H9 (cell line): ENCODE measurements at regions not wholly inside any gene's neighbourhood (a gene's known extent, or its start where the extent isn't known, plus 50 kb on each side); places are given as distances from the start of the nearest gene placed in this dataset.

ENCODE experiments used
- DNase-seq: peaks from one replicate; pipeline ENCODE4 v3.0.0-alpha.2; 2017
- H2AFZ ChIP-seq: one replicate; pipeline ENCODE4 v1.6.1; 2013; ENCODE audit warnings: mild to moderate bottlenecking, low read length, control low read depth, moderate library complexity
- H2AK5ac ChIP-seq: 2 replicates; pipeline ENCODE4 v1.6.1; 2013; ENCODE audit warnings: low read length, control low read depth, mixed read lengths; ENCODE audit not compliant: insufficient read length
- H2BK120ac ChIP-seq: one replicate; pipeline ENCODE4 v1.6.1; 2013; ENCODE audit warnings: low read depth, mild to moderate bottlenecking, low read length, control low read depth, inconsistent platforms; ENCODE audit not compliant: poor library complexity, severe bottlenecking
- H2BK12ac ChIP-seq: 2 replicates; pipeline ENCODE4 v1.6.1; 2013; ENCODE audit warnings: low read length, control low read depth, mixed read lengths, low read depth; ENCODE audit not compliant: insufficient read length
- H2BK15ac ChIP-seq: 2 replicates; pipeline ENCODE4 v1.6.1; 2013; ENCODE audit warnings: low read depth, low read length, control low read depth
- H2BK20ac ChIP-seq: one replicate; pipeline ENCODE4 v1.6.1; 2013; ENCODE audit warnings: low read depth, mild to moderate bottlenecking, low read length, control low read depth, inconsistent platforms; ENCODE audit not compliant: poor library complexity, severe bottlenecking
- H2BK5ac ChIP-seq: 2 replicates; pipeline ENCODE4 v1.6.1; 2013; ENCODE audit warnings: low read length, control low read depth, mixed read lengths; ENCODE audit not compliant: insufficient read length
- H3K14ac ChIP-seq: 2 replicates; pipeline ENCODE4 v1.6.1; 2013; ENCODE audit warnings: low read length, control low read depth; ENCODE audit not compliant: insufficient read depth
- H3K18ac ChIP-seq: 2 replicates; pipeline ENCODE4 v1.6.1; 2013; ENCODE audit warnings: low read depth, mild to moderate bottlenecking, mixed read lengths, low read length, control low read depth; ENCODE audit not compliant: insufficient read length
- H3K23ac ChIP-seq: 2 replicates; pipeline ENCODE4 v1.6.1; 2013; ENCODE audit warnings: low read length, control low read depth, mixed read lengths, low read depth; ENCODE audit not compliant: insufficient read length
- H3K23me2 ChIP-seq: 2 replicates; pipeline ENCODE4 v1.6.1; 2013; ENCODE audit warnings: low read depth, mild to moderate bottlenecking, mixed read lengths, low read length, control low read depth; ENCODE audit not compliant: insufficient read length, poor library complexity, severe bottlenecking
- H3K27ac ChIP-seq: 2 replicates; pipeline ENCODE4 v1.5.1; 2013; ENCODE audit warnings: low read length, control low read depth, mixed read lengths, low read depth; ENCODE audit not compliant: insufficient read length
- H3K27me3 ChIP-seq: 2 replicates; pipeline ENCODE4 v1.6.1; 2013; ENCODE audit warnings: low read length, control low read depth, inconsistent platforms; ENCODE audit not compliant: insufficient read depth
- H3K4ac ChIP-seq: 2 replicates; pipeline ENCODE4 v1.6.1; 2013; ENCODE audit warnings: low read depth, mild to moderate bottlenecking, control low read depth, inconsistent platforms, low read length, moderate library complexity
- H3K4me1 ChIP-seq: 2 replicates; pipeline ENCODE4 v1.6.1; 2013; ENCODE audit warnings: low read length, control low read depth, inconsistent platforms; ENCODE audit not compliant: insufficient read depth
- H3K4me2 ChIP-seq: 2 replicates; pipeline ENCODE4 v1.6.1; 2013; ENCODE audit warnings: low read length, control low read depth, mixed read lengths; ENCODE audit not compliant: insufficient read length, insufficient read depth
- H3K56ac ChIP-seq: 2 replicates; pipeline ENCODE4 v1.6.1; 2013; ENCODE audit warnings: low read depth, mild to moderate bottlenecking, mixed read lengths, low read length, control low read depth; ENCODE audit not compliant: insufficient read length
- H3K79me1 ChIP-seq: 2 replicates; pipeline ENCODE4 v1.6.1; 2013; ENCODE audit warnings: low read depth, mild to moderate bottlenecking, moderate library complexity, low read length, control low read depth, inconsistent platforms; ENCODE audit not compliant: insufficient read depth, poor library complexity, severe bottlenecking
- H3K79me2 ChIP-seq: 2 replicates; pipeline ENCODE4 v1.6.1; 2013; ENCODE audit warnings: low read length, control low read depth, inconsistent platforms; ENCODE audit not compliant: insufficient read depth
- H3K9ac ChIP-seq: 2 replicates; pipeline ENCODE4 v1.6.1; 2013; ENCODE audit warnings: low read length, control low read depth, mixed read lengths; ENCODE audit not compliant: insufficient read length; ENCODE audit errors: extremely low read depth
- H3K9me3 ChIP-seq: one replicate; pipeline ENCODE4 v1.6.1; 2013; ENCODE audit warnings: low read depth, low read length, inconsistent platforms; ENCODE audit not compliant: control insufficient read depth
- H3T11ph ChIP-seq: one replicate; pipeline ENCODE4 v1.6.1; 2013; ENCODE audit warnings: mild to moderate bottlenecking, low read length, control low read depth, inconsistent platforms
- H4K20me1 ChIP-seq: one replicate; pipeline ENCODE4 v1.6.1; 2013; ENCODE audit not compliant: control insufficient read depth, insufficient read length, insufficient read depth
- H4K5ac ChIP-seq: 2 replicates; pipeline ENCODE4 v1.6.1; 2013; ENCODE audit warnings: low read depth, mild to moderate bottlenecking, mixed read lengths, low read length, control low read depth; ENCODE audit not compliant: insufficient read length
- H4K8ac ChIP-seq: replicated peaks from 2 replicates; pipeline ENCODE4 v1.6.1; 2013; ENCODE audit warnings: low read length, control low read depth, mixed read lengths, low read depth; ENCODE audit not compliant: insufficient read length
- H4K91ac ChIP-seq: 2 replicates; pipeline ENCODE4 v1.6.1; 2013; ENCODE audit warnings: low read depth, mild to moderate bottlenecking, moderate library complexity, mixed read lengths, low read length, control low read depth; ENCODE audit not compliant: insufficient read length
- H3K27ac Mint-ChIP-seq, 3 experiments: 2 replicates in 2 of 3; 3 replicates in 1 of 3; pipeline ENCODE4 v1.8.0; 2020 to 2021; ENCODE audit warnings: mixed read lengths in 3 of 3, mild to moderate bottlenecking in 1 of 3, moderate library complexity in 1 of 3
- H3K27me3 Mint-ChIP-seq: 2 replicates; pipeline ENCODE4 v1.8.0; 2021; ENCODE audit warnings: low read depth, mild to moderate bottlenecking, moderate library complexity, mixed read lengths
- H3K36me3 Mint-ChIP-seq, 3 experiments: 2 replicates in 2 of 3; 3 replicates in 1 of 3; pipeline ENCODE4 v1.8.0; 2020 to 2021; ENCODE audit warnings: low read depth in 3 of 3, mixed read lengths in 3 of 3; ENCODE audit not compliant: insufficient read depth in 1 of 3
- H3K4me1 Mint-ChIP-seq, 2 experiments: 2 replicates each; pipeline ENCODE4 v1.8.0; 2020; ENCODE audit warnings: mixed read lengths in 2 of 2
- H3K4me3 Mint-ChIP-seq, 2 experiments: 2 replicates in 1 of 2; 3 replicates in 1 of 2; pipeline ENCODE4 v1.8.0; 2020 to 2021; ENCODE audit warnings: mild to moderate bottlenecking in 2 of 2, mixed read lengths in 2 of 2, moderate library complexity in 1 of 2
- H3K9me3 Mint-ChIP-seq, 2 experiments: 2 replicates in 1 of 2; 3 replicates in 1 of 2; pipeline ENCODE4 v1.8.0; 2020; ENCODE audit warnings: mild to moderate bottlenecking in 2 of 2, mixed read lengths in 2 of 2, moderate library complexity in 1 of 2
- WGBS: extraction: QIAGEN DNeasy Blood & Tissue Kit; methylation state at CpG from one replicate; pipeline ENCODE4 v1.1.7; 2013; ENCODE audit warnings: missing lambda C conversion rate, low lambda C conversion rate, mixed read lengths; ENCODE audit not compliant: insufficient read length; ENCODE audit errors: extremely low coverage; 5-methylcytosine and 5-hydroxymethylcytosine counted together
- TF ChIP-seq, protein P1 (sequence below): fragments of 200-600 bp; sonication (generic); conservative IDR thresholded peaks from 3 replicates; pipeline ENCODE4 v1.8.0; 2021; ENCODE audit warnings: antibody characterized with exemption, mild to moderate bottlenecking

DNA sequence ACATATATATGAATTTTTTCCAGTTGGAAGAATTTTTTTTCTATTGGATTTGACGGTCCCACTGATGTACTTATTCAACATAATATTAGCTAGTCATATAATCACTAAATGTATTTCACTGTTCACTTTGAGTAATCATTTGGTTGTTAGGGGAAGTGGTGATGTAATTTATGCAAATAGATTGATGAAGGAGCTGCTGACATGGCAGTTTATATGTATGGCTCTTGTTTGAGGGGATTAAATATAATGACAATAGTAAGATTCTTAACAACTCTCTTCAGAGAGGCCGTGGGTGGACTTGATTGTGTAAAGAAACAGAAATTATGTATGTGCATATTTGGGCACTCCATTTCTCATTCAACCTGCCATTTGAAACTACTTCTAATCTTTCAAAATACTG, 653.6 kb upstream of the ADGRL4 start:
- Mint-ChIP-seq H3K36me3 (no peaks in the 10 kb centered on the region), H3K4me1 (peaks cover 19 to 35% of the 10 kb centered on the region in 2 experiments), H3K27ac (peak overlapping the region in 1 of 3 experiments; percentile 24; a peak in 2 of 7 replicates), H3K9me3 (no peaks in the 10 kb centered on the region), H3K4me3 (no peak overlapping the region), H3K27me3 (no peaks in the 10 kb centered on the region)
- no peaks in the 10 kb centered on the region for H3K9me3 ChIP-seq
- H4K20me1 ChIP-seq, result no peaks in the 10 kb centered on the region
- H3K9ac ChIP-seq, result no peak overlapping the region
- no CpG with 5 or more reads among the region's 2 CpGs for WGBS
- H3K4ac ChIP-seq, result no peak overlapping the region
- no peak overlapping the region for H3T11ph ChIP-seq
- no peak overlapping the region for H2BK12ac ChIP-seq
- H4K8ac ChIP-seq, result no peak overlapping the region
- TF ChIP-seq, protein P1, sequence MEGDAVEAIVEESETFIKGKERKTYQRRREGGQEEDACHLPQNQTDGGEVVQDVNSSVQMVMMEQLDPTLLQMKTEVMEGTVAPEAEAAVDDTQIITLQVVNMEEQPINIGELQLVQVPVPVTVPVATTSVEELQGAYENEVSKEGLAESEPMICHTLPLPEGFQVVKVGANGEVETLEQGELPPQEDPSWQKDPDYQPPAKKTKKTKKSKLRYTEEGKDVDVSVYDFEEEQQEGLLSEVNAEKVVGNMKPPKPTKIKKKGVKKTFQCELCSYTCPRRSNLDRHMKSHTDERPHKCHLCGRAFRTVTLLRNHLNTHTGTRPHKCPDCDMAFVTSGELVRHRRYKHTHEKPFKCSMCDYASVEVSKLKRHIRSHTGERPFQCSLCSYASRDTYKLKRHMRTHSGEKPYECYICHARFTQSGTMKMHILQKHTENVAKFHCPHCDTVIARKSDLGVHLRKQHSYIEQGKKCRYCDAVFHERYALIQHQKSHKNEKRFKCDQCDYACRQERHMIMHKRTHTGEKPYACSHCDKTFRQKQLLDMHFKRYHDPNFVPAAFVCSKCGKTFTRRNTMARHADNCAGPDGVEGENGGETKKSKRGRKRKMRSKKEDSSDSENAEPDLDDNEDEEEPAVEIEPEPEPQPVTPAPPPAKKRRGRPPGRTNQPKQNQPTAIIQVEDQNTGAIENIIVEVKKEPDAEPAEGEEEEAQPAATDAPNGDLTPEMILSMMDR, result no peak
- H3K27me3 ChIP-seq, result no peaks in the 10 kb centered on the region
- H3K23me2 ChIP-seq, result no peaks in the 10 kb centered on the region
- no peak overlapping the region for H2AK5ac ChIP-seq
- H3K27ac ChIP-seq, result no peak overlapping the region
- no peak for DNase-seq
- no peak overlapping the region for H3K23ac ChIP-seq
- no peak overlapping the region for H2BK120ac ChIP-seq
- no peaks in the 10 kb centered on the region for H3K79me2 ChIP-seq
- H3K4me1 ChIP-seq, result no peaks in the 10 kb centered on the region
- H2AFZ ChIP-seq, result no peak overlapping the region
- H3K4me2 ChIP-seq, result no peak overlapping the region
- H3K14ac ChIP-seq, result no peak overlapping the region
- H2BK15ac ChIP-seq, result no peak overlapping the region
- no peak overlapping the region for H2BK20ac ChIP-seq
- no peak overlapping the region for H4K5ac ChIP-seq
- no peak overlapping the region for H4K91ac ChIP-seq
- H3K56ac ChIP-seq, result no peak overlapping the region
- H3K18ac ChIP-seq, result no peak overlapping the region
- H3K79me1 ChIP-seq, result no peaks in the 10 kb centered on the region
- H2BK5ac ChIP-seq, result no peak overlapping the region
